CD4-positive, alpha-beta memory T cell (primary cell): ENCODE measurements at regions not wholly inside any gene's neighbourhood (a gene's known extent, or its start where the extent isn't known, plus 50 kb on each side); places are given as distances from the start of the nearest gene placed in this dataset.
"Not testable (repeated sequence)": the region's sequence is repeated elsewhere in the genome, so short reads cannot be mapped to it uniquely, and the experiment has no call there.

Source experiments
- CTCF ChIA-PET: fragments of 350-600 bp; sonication (Branson Sonifier 250); formaldehyde crosslinking; loops from one replicate; lab custom pipeline; 2021; ENCODE audit warnings: inconsistent platforms; ENCODE audit not compliant: partially characterized antibody; lab: Charles Lee
- POLR2A ChIA-PET: fragments of 350-600 bp; sonication (Branson Sonifier 250); formaldehyde crosslinking; loops from one replicate; lab custom pipeline; 2021; ENCODE audit not compliant: partially characterized antibody; lab: Charles Lee
- DNase-seq, 5 donors: peaks; one replicate each; pipeline versions ENCODE4 v3.0.0 to v3.0.0-alpha.2; 2020 to 2022; ENCODE audit warnings: mixed read lengths in 1 of 5
- H3K27ac ChIP-seq: one replicate; pipeline ENCODE4 v1.7.0; 2013; ENCODE audit warnings: low read depth, low read length
- H3K27me3 ChIP-seq: 2 replicates; pipeline ENCODE4 v1.7.0; 2013; ENCODE audit warnings: mild to moderate bottlenecking, low read length, moderate library complexity; ENCODE audit not compliant: insufficient read depth
- H3K36me3 ChIP-seq: 2 replicates; pipeline ENCODE4 v1.7.0; 2013; ENCODE audit warnings: mild to moderate bottlenecking, low read length, moderate library complexity; ENCODE audit not compliant: insufficient read depth
- H3K4me1 ChIP-seq: 2 replicates; pipeline ENCODE4 v1.7.0; 2013; ENCODE audit warnings: mild to moderate bottlenecking, low read length, moderate library complexity; ENCODE audit not compliant: insufficient read depth
- H3K4me3 ChIP-seq, 2 donors: one replicate each; pipeline ENCODE4 v1.7.0; 2013; ENCODE audit warnings: low read length in 2 of 2, mild to moderate bottlenecking in 1 of 2
- H3K9me3 ChIP-seq, 2 donors: one replicate each; pipeline ENCODE4 v1.7.0; 2013; ENCODE audit warnings: low read length in 2 of 2, control low read depth in 1 of 2; ENCODE audit not compliant: control insufficient read depth in 1 of 2
- H3K27ac Mint-ChIP-seq, 7 donors: one replicate each; pipeline ENCODE4 v1.8.0; 2020 to 2021; ENCODE audit warnings: mixed read lengths in 7 of 7, mild to moderate bottlenecking in 6 of 7, inconsistent platforms in 3 of 7, moderate library complexity in 3 of 7
- H3K27me3 Mint-ChIP-seq, 2 donors: one replicate each; pipeline ENCODE4 v1.8.0; 2020 to 2021; ENCODE audit warnings: mixed read lengths in 2 of 2
- H3K36me3 Mint-ChIP-seq, 2 donors: one replicate each; pipeline ENCODE4 v1.8.0; 2020 to 2021; ENCODE audit warnings: mixed read lengths in 2 of 2, inconsistent platforms in 1 of 2, mild to moderate bottlenecking in 1 of 2
- H3K4me1 Mint-ChIP-seq, 4 donors: one replicate each; pipeline ENCODE4 v1.8.0; 2020 to 2021; ENCODE audit warnings: mixed read lengths in 4 of 4, mild to moderate bottlenecking in 1 of 4
- H3K4me3 Mint-ChIP-seq, 8 donors: one replicate each; pipeline ENCODE4 v1.8.0; 2020 to 2021; ENCODE audit warnings: mixed read lengths in 8 of 8, mild to moderate bottlenecking in 7 of 8, moderate library complexity in 6 of 8, inconsistent platforms in 3 of 8
- H3K9me3 Mint-ChIP-seq, 8 donors: one replicate each; pipeline ENCODE4 v1.8.0; 2020 to 2021; ENCODE audit warnings: mixed read lengths in 8 of 8, mild to moderate bottlenecking in 5 of 8, inconsistent platforms in 3 of 8, moderate library complexity in 1 of 8
- intact Hi-C: fragments of 100-400 bp; cut with micrococcal nuclease; formaldehyde crosslinking; loops from one replicate; pipeline ENCODE4 v1.15.1; 2023

GRCh38 chr6:170057961-170058877 is 232.7 kb downstream of the DLL1 start:
- Histone ChIP-seq H3K4me1 (no peaks in the 10 kb centered on the region), H3K27ac (no peak overlapping the region), H3K9me3 (no peaks in the 10 kb centered on the region), H3K36me3 (no peaks in the 10 kb centered on the region), H3K27me3 (no peaks in the 10 kb centered on the region), H3K4me3 (no peak overlapping the region)
- no peaks in the 10 kb centered on the region for H3K36me3 Mint-ChIP-seq
- H3K4me3 Mint-ChIP-seq = no peak overlapping the region
- no peak overlapping the region for H3K27ac Mint-ChIP-seq
- H3K27me3 Mint-ChIP-seq = no peaks in the 10 kb centered on the region
- no peak for DNase-seq
- ChIA-PET CTCF (no interaction called here), POLR2A (no interaction called here)
- H3K9me3 Mint-ChIP-seq = peaks cover 0 to 2% (median 0%) of the 10 kb centered on the region in 8 donors
- H3K4me1 Mint-ChIP-seq = no peaks in the 10 kb centered on the region
- intact Hi-C loops = no loop called here

- no peak overlapping the region for H3K4me3 ChIP-seq
- Mint-ChIP-seq H3K27ac (no peak overlapping the region), H3K27me3 (no peaks in the 10 kb centered on the region), H3K36me3 (no peaks in the 10 kb centered on the region), H3K4me3 (no peak overlapping the region), H3K4me1 (no peaks in the 10 kb centered on the region), H3K9me3 (peaks cover 0 to 2% (median 0%) of the 10 kb centered on the region in 8 donors)
- DNase-seq = no peak
- H3K27me3 ChIP-seq = no peaks in the 10 kb centered on the region
- ChIA-PET CTCF (no interaction called here), POLR2A (no interaction called here)
- intact Hi-C loops = no loop called here
- no peaks in the 10 kb centered on the region for H3K9me3 ChIP-seq
- H3K27ac ChIP-seq = no peak overlapping the region
- no peaks in the 10 kb centered on the region for H3K36me3 ChIP-seq
- no peaks in the 10 kb centered on the region for H3K4me1 ChIP-seq
Measured at GRCh38 chr6:170057034-170057734, 233.7 kb downstream of the DLL1 start.

GRCh38 chr6:170056278-170056711 is 234.6 kb downstream of the DLL1 start:
- no peak overlapping the region for H3K27ac Mint-ChIP-seq
- POLR2A ChIA-PET = no interaction called here
- Histone ChIP-seq H3K27ac (no peak overlapping the region), H3K4me1 (no peaks in the 10 kb centered on the region), H3K27me3 (no peaks in the 10 kb centered on the region), H3K4me3 (no peak overlapping the region), H3K36me3 (no peaks in the 10 kb centered on the region), H3K9me3 (no peaks in the 10 kb centered on the region)
- intact Hi-C loops = no loop called here
- H3K4me1 Mint-ChIP-seq = no peaks in the 10 kb centered on the region
- CTCF ChIA-PET = no interaction called here
- H3K27me3 Mint-ChIP-seq = no peaks in the 10 kb centered on the region
- peaks cover 0 to 2% (median 0%) of the 10 kb centered on the region in 8 donors for H3K9me3 Mint-ChIP-seq
- H3K36me3 Mint-ChIP-seq = no peaks in the 10 kb centered on the region
- DNase-seq = no peak
- H3K4me3 Mint-ChIP-seq = no peak overlapping the region

GRCh38 chr6:170055797-170056196 is 235.1 kb downstream of the DLL1 start:
- H3K9me3 ChIP-seq = not testable (repeated sequence)

GRCh38 chr6:170053966-170054661 is 236.8 kb downstream of the DLL1 start:
- ChIA-PET POLR2A (no interaction called here), CTCF (no interaction called here)
- Histone ChIP-seq H3K4me1 (no peaks in the 10 kb centered on the region), H3K36me3 (no peaks in the 10 kb centered on the region), H3K27ac (no peak overlapping the region), H3K9me3 (no peaks in the 10 kb centered on the region), H3K4me3 (no peak overlapping the region), H3K27me3 (no peaks in the 10 kb centered on the region)
- no peak for DNase-seq
- Mint-ChIP-seq H3K27ac (no peak overlapping the region), H3K4me3 (no peak overlapping the region), H3K27me3 (peaks cover 0 to 3% of the 10 kb centered on the region in 2 donors), H3K9me3 (peaks cover 0 to 2% (median 0%) of the 10 kb centered on the region in 8 donors), H3K36me3 (no peaks in the 10 kb centered on the region), H3K4me1 (peaks cover 0 to 3% (median 0%) of the 10 kb centered on the region in 4 donors)
- intact Hi-C loops = no loop called here

More at GRCh38 chr6:170055797-170056196, 235.1 kb downstream of the DLL1 start:
- H3K27me3 ChIP-seq, H3K4me1 ChIP-seq, CTCF ChIA-PET, H3K27me3 Mint-ChIP-seq, H3K36me3 Mint-ChIP-seq, POLR2A ChIA-PET, H3K36me3 ChIP-seq, H3K27ac ChIP-seq, H3K9me3 Mint-ChIP-seq, H3K4me1 Mint-ChIP-seq, DNase-seq, H3K4me3 ChIP-seq, intact Hi-C loops, H3K27ac Mint-ChIP-seq, H3K4me3 Mint-ChIP-seq: not testable (repeated sequence)

GRCh38 chr6:170052991-170053821 is 237.7 kb downstream of the DLL1 start:
- no peak for DNase-seq
- peak overlapping the region in 1 of 8 donors; percentile 14 for H3K4me3 Mint-ChIP-seq
- Histone ChIP-seq H3K27me3 (no peaks in the 10 kb centered on the region), H3K36me3 (no peaks in the 10 kb centered on the region), H3K4me3 (no peak overlapping the region), H3K27ac (no peak overlapping the region), H3K9me3 (no peaks in the 10 kb centered on the region), H3K4me1 (no peaks in the 10 kb centered on the region)
- H3K27ac Mint-ChIP-seq = peak overlapping the region in 1 of 7 donors; percentile 84
- intact Hi-C loops = no loop called here
- H3K9me3 Mint-ChIP-seq = peaks cover 0 to 2% (median 0%) of the 10 kb centered on the region in 8 donors
- ChIA-PET POLR2A (no interaction called here), CTCF (no interaction called here)
- H3K4me1 Mint-ChIP-seq = peaks cover 0 to 4% (median 0%) of the 10 kb centered on the region in 4 donors
- no peaks in the 10 kb centered on the region for H3K36me3 Mint-ChIP-seq
- peaks cover 0 to 6% of the 10 kb centered on the region in 2 donors for H3K27me3 Mint-ChIP-seq
